ENCODE measurements at regions not wholly inside any gene's neighbourhood (a gene's known extent, or its start where the extent isn't known, plus 50 kb on each side); places are given as distances from the start of the nearest gene placed in this dataset.

- no peak overlapping the region for H3K4me3 ChIP-seq
Observed at GRCh38 chr13:73250061-73250460, 191.3 kb downstream of the KLF5 start.

GRCh38 chr13:73248711-73249580 lies 190.1 kb downstream of the KLF5 start:
- Histone ChIP-seq H3K27me3 (no peaks in the 10 kb centered on the region), H3K9me3 (no peaks in the 10 kb centered on the region), H3K27ac (no peak overlapping the region), H3K36me3 (no peaks in the 10 kb centered on the region), H3K4me3 (no peak overlapping the region), H3K4me1 (ENCODE audit: insufficient read depth) (peaks cover 6% of the 10 kb centered on the region)
- no peak for TF ChIP-seq POLR2A (IDR thresholded peaks at IDR 0.05)
- TF ChIP-seq EP300 (IDR thresholded peaks at IDR 0.05) = no peak
- TF ChIP-seq CTCF (IDR thresholded peaks at IDR 0.05) = no peak
- 13 to 21% (median 16%) methylated on average over 7 of the region's 7 CpGs for WGBS, 3 donors
- intact Hi-C loops (cut with DNase I) = no loop called here
- peak in 2 of 5 donors; percentile 8 to 31 for DNase-seq

More at GRCh38 chr13:73250061-73250460, 191.3 kb downstream of the KLF5 start:
- Histone ChIP-seq H3K36me3 (no peaks in the 10 kb centered on the region), H3K27ac (no peak overlapping the region), H3K9me3 (no peaks in the 10 kb centered on the region), H3K27me3 (no peaks in the 10 kb centered on the region), H3K4me1 (ENCODE audit: insufficient read depth) (peaks cover 6% of the 10 kb centered on the region)
- intact Hi-C loops (cut with DNase I) = no loop called here
- DNase-seq = no peak
- TF ChIP-seq POLR2A (IDR thresholded peaks at IDR 0.05) (no peak), EP300 (IDR thresholded peaks at IDR 0.05) (no peak), CTCF (IDR thresholded peaks at IDR 0.05) (no peak)
- 94 to 97% (median 94%) methylated on average over 7 of the region's 7 CpGs for WGBS, 3 donors

- Histone ChIP-seq H3K27ac (no peak overlapping the region), H3K9me3 (no peaks in the 10 kb centered on the region), H3K4me3 (no peak overlapping the region), H3K27me3 (no peaks in the 10 kb centered on the region), H3K4me1 (ENCODE audit: insufficient read depth) (peaks cover 6% of the 10 kb centered on the region), H3K36me3 (no peaks in the 10 kb centered on the region)
- DNase-seq = no peak
- TF ChIP-seq POLR2A (IDR thresholded peaks at IDR 0.05) (no peak), EP300 (IDR thresholded peaks at IDR 0.05) (no peak), CTCF (IDR thresholded peaks at IDR 0.05) (no peak)
- 93 to 98% (median 96%) methylated on average over 3 of the region's 3 CpGs for WGBS, 3 donors
- intact Hi-C loops (cut with DNase I) = no loop called here
Observed at GRCh38 chr13:73248154-73248553, 189.3 kb downstream of the KLF5 start.

GRCh38 chr13:73245246-73245645 lies 186.4 kb downstream of the KLF5 start:
- intact Hi-C loops (cut with DNase I) = no loop called here
- H3K27me3 ChIP-seq = no peaks in the 10 kb centered on the region
- WGBS, 3 donors = 76 to 91% (median 89%) methylated on average over 6 of the region's 6 CpGs
- H3K4me1 ChIP-seq (ENCODE audit: insufficient read depth) = peaks cover 6% of the 10 kb centered on the region
- no peaks in the 10 kb centered on the region for H3K9me3 ChIP-seq
- no peaks in the 10 kb centered on the region for H3K36me3 ChIP-seq
- TF ChIP-seq POLR2A (IDR thresholded peaks at IDR 0.05) (no peak), EP300 (IDR thresholded peaks at IDR 0.05) (no peak), CTCF (IDR thresholded peaks at IDR 0.05) (no peak)
- H3K4me3 ChIP-seq = no peak overlapping the region
- no peak for DNase-seq
- no peak overlapping the region for H3K27ac ChIP-seq

Data from ovary (tissue), 7 donors.